ENCODE measurements at regions not wholly inside any gene's neighbourhood (a gene's known extent, or its start where the extent isn't known, plus 50 kb on each side); places are given as distances from the start of the nearest gene placed in this dataset.
"Not testable (repeated sequence)": the region's sequence is repeated elsewhere in the genome, so short reads cannot be mapped to it uniquely, and the experiment has no call there.

DNA sequence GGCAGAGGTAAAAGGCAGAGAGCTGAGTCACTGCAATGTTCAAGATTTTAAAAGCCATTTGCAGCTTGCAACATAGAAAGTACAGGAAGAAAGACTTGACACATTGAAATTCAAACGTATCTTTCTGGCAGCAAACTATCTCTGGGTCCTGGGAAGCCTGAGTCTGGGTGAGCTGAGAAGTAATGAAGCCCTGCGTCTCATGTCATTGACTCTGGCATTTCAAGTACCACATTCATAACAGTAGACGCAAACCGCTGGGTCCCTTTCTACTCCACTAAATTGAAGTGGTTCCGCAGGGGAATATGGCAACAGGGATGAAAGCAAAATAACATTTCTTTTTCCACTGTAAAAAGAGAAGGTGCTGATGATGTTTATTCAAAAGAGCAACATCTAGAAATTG, 694.3 kb downstream of the BRINP1 start:
- DNase-seq: no peak

DNA sequence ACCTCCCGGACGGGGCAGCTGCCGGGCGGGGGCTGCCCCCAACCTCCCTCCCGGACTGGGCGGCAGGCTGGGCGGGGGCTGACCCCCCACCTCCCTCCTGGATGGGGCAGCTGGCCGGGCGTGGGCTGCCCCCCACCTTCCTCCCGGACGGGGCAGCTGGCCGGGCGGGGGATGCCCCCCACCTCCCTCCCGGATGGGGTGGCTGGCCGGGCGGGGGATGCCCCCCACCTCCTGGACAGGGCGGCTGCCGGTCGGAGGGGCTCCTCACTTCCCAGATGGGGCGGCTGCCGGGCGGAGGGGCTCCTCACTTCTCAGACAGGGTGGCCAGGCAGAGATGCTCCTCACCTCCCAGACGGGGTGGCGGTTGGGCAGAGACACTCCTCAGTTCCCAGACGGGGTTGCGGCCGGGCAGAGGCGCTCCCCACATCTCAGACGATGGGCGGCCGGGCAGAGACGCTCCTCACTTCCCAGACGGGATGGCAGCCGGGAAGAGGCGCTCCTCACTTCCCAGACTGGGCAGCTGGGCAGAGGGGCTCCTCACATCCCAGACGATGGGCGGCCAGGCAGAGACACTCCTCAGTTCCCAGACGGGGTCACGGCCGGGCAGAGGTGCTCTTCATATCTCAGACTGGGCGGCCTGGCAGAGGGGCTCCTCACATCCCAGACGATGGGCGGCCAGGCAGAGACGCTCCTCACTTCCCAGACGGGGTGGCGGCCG, 691.1 kb downstream of the BRINP1 start:
- not testable (repeated sequence) for DNase-seq

DNA sequence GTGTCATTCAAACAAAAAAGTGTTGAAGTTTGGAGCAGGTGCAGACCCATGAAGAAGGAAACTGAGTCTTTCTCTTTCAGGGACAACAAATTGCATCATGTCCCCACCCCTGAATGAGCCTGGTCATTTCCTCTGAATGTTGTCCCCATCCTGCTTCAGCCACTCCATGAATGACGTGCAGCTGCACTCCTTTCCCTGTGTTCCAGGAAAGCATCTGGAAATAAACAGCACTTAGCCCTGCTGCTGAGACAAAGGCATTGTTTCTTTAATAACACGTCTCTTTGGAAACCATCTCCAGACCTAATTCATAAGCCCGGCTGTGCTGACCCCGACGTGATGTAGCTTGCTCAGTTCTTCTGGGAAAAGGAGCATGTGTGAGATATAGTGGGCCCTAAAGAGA, 682.3 kb downstream of the BRINP1 start:
- no peak for DNase-seq

DNA sequence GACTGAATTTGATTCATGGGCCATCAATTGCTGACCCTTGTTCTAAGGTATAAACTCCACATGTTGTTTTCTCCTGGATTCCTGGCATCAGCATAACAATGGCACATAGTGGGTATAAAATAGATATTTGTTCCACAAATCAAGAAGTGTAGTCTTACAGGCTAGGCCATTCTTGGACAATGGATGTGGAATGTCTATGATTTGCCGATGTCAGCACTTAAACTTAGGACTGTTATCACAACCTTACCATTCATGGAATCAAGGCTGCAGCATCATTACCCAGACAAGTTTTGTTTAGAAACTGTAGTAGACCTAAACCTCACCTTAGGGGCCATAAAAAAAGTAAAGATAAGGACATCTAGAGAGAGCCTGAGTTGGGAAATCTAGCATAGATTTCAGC, 680.0 kb downstream of the BRINP1 start:
- no peak for DNase-seq

DNA sequence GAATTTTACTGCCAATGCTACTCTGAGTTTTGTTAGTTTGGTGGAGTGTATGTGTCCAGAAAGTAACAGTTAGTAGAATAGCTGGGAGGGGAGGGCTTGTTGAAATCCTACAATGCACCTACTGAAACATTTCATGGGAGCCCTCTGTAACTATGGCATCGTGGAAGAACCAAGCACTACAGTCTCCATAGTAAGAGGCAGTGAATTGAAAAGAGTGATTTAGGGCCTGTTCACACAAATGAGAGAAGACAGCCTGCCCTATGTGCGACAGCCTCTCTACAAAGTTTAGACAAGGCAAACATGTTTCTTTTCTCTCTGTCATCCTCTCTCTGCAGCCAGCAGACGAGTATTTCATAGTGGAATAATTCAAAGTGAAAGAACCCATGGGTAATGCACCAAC, 676.6 kb downstream of the BRINP1 start:
- DNase-seq: no peak

DNA sequence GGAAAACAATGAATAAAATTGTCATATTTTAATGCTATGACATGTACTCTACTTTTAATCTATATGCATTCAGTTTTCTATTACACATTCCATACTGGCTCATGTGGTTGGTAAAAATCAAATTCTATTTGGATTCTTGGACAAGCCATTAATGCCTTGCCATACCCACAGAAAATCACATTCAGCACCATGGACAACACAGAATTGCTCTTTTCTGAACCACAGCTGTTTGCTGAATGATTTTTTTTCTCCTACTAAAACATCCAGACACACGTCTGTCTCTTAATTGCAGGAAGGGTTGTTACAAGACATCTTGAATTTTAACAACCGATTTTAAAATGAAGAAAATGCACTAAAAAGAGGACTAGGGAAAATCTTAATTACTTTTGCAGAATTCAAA, 675.6 kb downstream of the BRINP1 start:
- no peak for DNase-seq

DNA sequence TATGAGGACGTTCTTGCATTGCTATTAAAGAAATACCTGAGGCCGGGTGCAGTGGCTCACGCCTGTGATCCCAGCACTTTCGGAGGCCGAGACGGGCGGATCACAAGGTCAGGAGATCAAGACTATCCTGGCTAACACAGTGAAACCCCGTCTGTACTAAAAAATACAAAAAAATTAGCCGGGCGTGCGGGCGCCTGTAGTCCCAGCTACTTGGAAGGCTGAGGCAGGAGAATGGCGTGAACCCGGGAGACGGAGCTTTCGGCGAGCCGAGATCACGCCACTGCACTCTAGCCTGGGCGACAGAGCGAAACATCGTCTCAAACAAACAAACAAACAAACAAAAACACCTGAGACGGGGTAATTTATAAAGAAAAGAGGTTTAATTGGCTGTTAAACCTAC, 674.0 kb downstream of the BRINP1 start:
- DNase-seq: not testable (repeated sequence)

DNA sequence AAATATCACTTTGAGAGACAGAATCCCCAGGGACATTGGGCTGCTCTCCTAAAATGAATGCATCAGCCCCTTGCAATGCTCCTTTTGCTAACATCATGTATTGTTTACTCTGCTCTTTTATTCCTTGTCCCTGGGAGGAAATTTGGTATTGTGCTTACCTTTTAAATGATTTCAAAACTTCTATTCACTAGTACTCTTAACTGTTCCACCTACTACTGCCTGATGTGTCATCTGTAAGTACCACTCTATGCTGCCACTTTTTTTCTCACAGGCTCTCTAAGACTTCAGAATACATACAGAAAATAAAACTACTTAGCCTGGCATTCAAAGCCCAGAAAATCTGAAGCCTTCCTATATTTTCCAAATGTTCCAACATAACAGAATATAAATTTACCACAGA, 667.2 kb downstream of the BRINP1 start:
- DNase-seq: no peak

DNA sequence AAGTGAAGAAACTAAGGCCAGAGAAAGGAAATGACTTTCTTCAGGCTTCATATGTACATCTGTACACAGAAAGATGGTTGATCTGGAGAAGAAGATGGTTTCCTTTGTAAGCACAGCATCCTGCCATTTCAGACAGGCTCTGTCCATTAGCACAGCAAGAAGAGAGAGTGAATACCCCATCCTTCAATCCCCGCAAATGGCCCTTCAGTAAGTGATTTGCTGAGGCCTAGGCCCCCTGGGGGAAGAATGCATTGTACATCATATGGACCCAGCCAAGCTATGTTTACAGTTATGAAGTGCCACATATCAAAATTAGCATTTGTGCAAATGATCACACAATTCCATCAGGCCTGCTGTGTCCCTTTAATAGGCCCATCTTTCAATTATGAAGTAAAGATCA, 657.4 kb downstream of the BRINP1 start:
- DNase-seq: no peak

DNA sequence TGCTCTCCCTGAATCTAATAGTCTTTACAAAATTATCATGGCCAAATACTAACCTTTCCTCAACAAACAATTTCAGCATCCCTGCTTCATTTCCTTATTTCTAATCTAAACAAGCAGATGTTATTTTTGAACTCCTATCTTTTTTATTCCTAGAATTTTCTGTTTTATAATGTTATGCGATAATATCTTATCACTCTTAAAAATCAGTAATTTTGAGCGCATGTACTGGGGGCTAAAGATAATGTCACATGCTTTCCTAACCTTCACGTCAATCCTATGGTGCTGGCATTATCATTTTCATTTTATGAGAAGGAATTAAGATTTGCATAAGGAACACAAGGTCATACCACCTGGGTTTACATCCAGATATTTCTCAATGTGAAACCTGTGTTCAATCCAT, 648.0 kb downstream of the BRINP1 start:
- DNase-seq: no peak

DNA sequence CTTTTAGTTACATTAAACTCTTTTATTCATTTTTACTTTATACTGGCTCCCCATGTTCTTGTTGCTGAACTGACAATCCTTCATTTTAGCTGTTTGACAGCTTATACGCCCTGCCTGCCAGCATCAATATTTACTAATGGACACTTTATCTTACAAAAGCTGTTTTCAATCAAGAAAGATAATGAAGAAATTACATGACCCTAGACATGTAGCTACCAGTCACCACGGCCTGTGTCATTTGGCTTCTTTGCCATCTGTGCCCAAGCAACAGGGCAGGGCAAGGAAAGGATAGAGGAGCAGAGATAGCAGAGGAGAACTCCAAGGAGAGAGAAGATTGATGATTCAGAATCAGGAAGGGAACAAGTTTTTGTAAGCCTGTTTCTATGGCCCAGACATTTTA, 647.3 kb downstream of the BRINP1 start:
- DNase-seq: no peak

DNA sequence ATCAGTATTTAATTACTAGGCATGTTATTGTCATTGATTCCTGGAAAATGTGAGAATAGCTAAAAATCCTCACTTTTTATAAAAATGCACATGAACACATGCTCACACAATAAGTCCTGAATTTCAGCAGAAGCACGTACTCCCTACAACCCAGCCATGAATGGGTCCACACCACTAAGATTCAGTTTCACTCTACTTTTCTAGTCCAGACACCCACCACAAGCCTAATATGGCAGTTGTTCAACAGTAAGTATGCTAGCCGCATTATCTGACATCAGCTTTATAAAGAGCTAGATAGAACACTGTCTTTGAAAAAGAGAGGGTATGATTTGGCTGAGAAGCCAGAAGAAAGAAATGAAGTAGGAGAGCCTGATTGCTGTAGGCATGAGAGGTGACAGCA, 639.3 kb downstream of the BRINP1 start:
- DNase-seq: no peak

DNA sequence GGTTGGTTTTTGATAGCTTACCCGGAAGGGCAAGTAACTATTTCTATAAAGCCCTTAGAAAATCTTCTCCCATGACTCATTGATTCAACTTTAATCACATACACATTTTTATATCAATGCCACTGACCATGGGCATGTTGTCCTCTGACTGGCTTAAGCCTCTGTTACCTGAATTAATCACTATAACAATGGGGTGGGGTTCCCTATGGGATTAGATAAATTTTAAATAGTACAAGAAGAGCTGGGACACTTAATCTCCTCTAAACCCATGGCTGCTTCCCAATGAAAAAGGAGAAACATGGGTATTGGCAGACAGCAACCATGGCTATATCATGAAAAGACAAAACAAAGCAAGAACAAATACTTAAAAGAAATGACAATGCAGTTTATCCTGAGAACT, 636.2 kb downstream of the BRINP1 start:
- DNase-seq: no peak

DNA sequence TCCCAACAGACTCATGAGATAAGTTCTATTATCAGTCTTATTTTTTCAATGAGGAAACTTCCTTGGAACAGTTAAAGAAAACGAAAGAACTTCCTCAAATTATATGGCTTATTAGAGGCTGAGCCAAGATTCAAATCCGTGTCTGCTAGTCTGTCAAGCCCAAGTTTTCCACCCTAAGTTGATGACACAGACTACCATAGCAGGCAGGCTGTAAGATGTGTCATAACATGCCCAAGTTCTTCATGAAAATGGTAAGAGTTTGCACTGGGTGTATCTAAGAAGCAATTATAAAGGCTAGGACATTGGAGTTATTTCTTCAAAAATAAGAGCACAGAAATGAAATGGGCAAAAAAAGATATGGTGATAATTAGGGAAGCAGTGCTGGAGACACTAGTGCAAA, 634.5 kb downstream of the BRINP1 start:
- DNase-seq: no peak

DNA sequence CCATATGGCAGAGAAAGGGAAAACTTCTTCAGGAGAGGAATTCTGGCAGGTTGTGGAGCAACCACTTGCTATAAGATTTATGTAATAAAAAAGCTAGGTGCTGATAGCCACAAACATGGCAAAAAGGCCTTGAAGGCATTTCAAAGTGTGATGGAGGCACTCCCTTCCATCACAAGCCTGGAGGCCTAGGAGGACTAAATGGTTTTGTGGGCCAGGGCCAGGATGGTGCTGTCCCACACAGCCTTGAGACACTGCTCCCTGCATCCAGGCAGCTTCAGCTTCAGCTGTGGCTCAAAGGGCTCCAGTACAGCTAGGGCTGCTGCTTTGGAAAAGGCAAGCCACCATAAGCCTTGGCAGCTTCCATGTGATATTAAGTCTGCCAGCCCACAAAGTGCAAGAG, 632.8 kb downstream of the BRINP1 start:
- DNase-seq: no peak

DNA sequence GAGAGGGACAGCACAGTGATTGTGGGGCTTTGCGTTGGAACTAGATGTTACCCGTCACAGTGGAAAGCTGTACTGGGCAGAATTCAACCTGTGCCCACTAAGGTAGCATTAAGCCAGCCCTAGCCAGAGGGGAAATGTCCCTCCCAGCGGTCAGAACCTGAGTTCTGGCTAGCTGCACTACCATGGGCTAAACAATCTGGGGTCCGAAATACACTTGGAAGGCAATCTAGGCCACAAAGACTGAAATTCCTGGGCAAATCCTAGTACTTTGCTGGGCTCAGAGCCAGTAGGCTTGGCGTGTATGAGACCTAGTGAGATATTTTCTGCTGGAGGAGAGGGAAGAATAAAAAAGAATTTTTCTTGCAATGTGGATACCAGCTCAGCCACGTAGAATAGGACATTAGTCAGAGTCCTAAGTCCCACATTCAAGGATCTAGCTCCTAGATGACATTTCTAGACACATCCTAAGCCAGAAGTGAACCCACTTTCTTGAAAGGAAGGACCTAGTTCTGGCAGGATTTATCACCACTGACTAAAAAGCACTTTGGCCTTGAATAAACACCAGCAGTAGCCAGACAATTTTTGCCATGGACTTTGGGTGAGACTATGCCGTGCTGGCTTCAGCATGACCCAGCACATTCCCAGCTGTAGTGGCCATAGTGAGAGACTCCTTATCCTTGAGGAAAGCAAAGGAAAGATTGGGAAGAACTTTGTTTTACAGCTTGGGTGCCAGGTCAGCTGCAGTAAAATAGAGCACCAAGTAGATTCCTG, 618.0 kb downstream of the BRINP1 start:
- no peak for DNase-seq

DNA sequence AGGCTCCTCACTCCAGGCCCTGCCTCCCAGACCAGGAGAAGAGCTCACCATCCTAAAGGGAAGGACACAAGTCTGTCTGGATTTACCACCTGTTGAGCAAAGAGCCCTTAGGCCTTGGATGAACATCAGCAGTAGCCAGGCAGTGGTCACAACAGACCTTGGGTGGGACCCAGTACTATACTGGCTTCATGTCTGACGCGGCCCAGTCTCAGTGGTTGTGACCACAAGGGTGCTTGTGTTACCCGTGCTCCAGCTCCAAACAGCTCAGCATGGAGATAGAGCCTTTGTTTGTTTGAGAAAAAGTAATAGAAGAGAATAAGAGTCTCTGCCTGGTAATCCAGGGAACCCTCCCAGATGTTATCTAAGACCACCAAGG, 617.4 kb downstream of the BRINP1 start:
- DNase-seq: no peak

DNA sequence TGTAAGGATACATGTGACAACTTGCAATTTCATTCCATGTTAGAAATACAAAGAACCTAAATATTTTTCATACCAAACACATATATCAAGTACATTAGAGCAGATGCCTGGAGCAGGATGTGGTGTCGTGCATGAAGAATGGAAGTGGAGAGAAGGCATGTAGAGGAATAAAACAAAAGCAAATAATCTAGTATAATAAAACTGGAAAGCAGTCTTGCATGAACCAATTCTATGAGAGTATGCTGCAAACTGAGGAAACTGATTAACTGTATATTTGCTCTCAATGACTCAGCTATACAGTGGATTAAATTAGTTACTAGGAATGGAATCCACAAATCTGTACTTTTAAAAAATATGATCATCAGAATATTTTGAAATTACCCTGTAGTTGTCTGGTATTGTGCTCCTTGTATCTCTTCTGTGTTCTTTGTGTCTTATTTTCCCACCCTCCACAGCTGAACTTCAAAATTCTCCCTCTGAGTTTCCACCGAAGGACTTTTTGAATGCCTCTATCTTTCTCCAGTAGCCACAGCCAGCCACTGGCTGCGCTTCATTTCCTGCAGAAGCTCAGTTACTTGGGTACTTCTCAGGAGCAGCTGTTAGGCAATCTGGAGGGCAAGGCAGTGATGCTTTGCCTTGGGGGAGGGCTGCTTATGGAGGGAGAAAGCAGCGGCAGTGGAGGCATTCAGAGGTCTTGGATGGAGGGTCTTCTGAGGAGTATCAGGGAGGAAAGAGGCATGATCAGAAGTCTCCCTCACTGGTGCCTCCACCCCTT, 608.0 kb downstream of the BRINP1 start:
- no peak for DNase-seq

DNA sequence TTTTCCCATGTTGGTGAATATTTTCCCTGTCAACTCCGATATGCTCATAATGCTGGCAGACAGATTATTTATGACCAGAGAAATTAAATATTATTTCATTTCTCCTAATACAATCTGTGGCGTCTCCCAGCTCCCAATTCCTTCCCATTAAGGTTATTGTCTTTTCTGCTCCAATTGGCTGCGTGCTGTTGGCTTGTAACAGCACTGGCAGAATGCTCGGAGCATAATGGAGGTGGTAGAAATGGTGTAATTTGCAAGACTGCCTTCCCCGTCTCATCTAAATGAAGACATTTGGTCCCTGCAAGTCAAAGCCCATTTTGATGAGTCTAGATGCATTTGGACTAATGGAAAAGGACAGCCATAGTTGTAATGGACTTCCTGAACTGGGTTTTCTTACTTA, 601.7 kb downstream of the BRINP1 start:
- no peak for DNase-seq

DNA sequence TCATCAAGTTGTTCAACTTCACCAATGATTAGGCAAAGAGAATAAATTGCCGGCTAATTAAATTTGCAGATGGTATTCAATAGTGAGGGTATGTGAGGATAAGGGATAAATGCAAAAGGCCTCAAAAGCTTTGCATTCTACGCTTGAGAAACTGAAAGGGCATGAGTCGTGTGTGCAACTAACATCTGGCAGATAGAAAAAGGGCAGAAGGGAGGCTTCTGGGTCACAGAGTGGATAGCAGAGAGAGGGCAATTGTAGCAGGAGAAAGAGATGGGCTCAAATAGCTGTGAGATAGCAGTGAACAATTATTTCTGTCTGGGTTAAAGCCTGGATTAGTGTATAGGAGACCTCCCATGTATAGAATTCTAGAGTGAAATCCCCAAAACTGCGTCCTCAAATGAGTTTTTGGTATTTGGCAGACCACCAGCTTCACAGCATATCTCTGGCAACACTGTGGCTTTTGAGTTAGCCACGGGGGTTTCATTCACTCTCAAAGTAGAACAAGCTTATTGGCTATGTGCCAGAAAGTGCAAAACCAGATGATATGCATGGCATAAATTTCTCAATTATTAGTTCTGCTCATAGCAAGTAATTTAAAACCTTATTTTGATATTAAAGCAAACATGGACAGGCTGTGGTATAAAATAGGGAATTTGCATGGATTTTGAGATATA, 586.3 kb downstream of the BRINP1 start:
- DNase-seq: no peak

DNA sequence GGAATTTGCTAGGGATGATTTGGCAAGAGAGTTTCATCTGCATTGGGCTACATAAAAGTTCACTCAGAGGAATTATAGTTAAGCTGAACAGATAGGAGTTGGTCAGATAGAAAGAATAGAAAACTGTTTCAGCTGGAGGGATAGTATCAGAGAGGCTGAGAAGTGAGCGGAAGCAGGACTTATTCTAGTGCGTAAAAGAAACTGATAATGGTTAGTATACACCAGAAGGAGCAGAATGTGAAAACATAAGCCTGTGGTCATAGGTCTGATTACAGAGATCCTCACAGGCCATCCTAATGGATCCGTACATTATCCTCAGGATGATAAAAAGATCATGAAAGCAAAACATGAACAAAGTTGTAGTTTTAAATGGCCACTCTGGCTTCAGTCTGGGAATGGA, 585.2 kb downstream of the BRINP1 start:
- no peak for DNase-seq

DNA sequence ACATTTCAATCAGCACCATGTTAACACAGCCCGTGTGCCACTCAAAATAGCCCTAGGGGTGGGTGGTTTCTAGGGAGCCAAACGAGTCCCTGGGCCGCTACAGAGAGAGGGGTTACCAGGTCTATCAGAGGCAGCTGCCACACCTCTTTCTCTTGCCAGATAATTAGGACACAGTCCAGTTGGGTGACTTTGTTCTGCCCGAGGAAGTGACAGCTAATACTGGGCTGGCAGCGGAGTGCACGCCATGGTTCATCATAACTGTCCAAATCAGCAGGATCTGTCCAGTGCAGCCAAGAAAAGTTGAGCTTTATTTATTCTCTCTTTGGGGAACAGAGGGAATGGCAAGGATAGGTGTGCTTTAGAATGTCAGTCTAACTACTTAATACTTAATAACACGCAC, 583.8 kb downstream of the BRINP1 start:
- DNase-seq: no peak

DNA sequence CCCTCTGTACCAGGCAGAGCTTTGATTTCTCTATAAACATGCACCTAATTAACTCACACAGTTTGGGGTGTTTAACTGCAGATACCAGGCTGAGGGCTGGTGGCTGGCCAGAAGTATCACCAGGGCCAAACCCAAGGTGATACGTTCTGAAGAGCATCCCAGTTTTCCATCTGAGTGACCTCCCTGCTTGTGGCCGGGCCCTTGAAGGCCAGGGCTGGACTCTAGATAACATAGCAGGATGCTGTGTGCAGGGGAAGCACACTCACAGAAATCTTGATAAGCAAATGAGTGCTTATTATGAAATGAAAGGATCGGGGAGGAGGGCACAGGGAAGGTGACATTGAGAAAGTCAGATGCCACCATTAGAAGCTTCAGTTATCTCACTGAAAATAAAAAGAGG, 582.4 kb downstream of the BRINP1 start:
- no peak for DNase-seq

All from activated naive CD4-positive, alpha-beta T cell treated with Interleukin-2 at 50 U/mL for 16 hours (primary cell).